Smooth muscle cell (in vitro differentiated cells): ENCODE measurements at regions not wholly inside any gene's neighbourhood (a gene's known extent, or its start where the extent isn't known, plus 50 kb on each side); places are given as distances from the start of the nearest gene placed in this dataset.
A peak's percentile ranks its signal among the peaks of the same experiment; 100 is the strongest.
"Not testable (repeated sequence)": the region's sequence is repeated elsewhere in the genome, so short reads cannot be mapped to it uniquely, and the experiment has no call there.

Experiments used
- DNase-seq: peaks from one replicate; lab custom pipeline; 2025; ENCODE audit not compliant: unreplicated experiment; lab: John Stamatoyannopoulos, UW
- H2AFZ ChIP-seq: fragments of 200-600 bp; sonication (generic); 2 replicates; pipeline ENCODE4 v1.6.0; 2016; ENCODE audit warnings: antibody characterized with exemption, low read depth, mild to moderate bottlenecking
- H3F3A ChIP-seq: fragments of 200-600 bp; sonication (generic); 2 replicates; pipeline ENCODE4 v1.6.0; 2017; ENCODE audit warnings: antibody characterized with exemption, low read depth
- H3K27ac ChIP-seq: fragments of 200-600 bp; sonication (generic); 2 replicates; pipeline ENCODE4 v1.5.1; 2016; ENCODE audit warnings: low read depth, mild to moderate bottlenecking
- H3K27me3 ChIP-seq: fragments of 200-600 bp; sonication (generic); 2 replicates; pipeline ENCODE4 v1.6.1; 2016; ENCODE audit warnings: low read depth, mild to moderate bottlenecking
- H3K36me3 ChIP-seq: fragments of 200-600 bp; sonication (generic); 2 replicates; pipeline ENCODE4 v1.5.1; 2016; ENCODE audit warnings: low read depth
- H3K4me1 ChIP-seq: fragments of 200-600 bp; sonication (generic); 2 replicates; pipeline ENCODE4 v1.5.1; 2016; ENCODE audit warnings: low read depth
- H3K4me2 ChIP-seq: fragments of 200-600 bp; sonication (generic); 2 replicates; pipeline ENCODE4 v1.6.0; 2016; ENCODE audit warnings: mild to moderate bottlenecking
- H3K4me3 ChIP-seq: fragments of 200-600 bp; sonication (generic); 2 replicates; pipeline ENCODE4 v1.5.1; 2016; ENCODE audit warnings: mild to moderate bottlenecking
- H3K79me2 ChIP-seq: fragments of 200-600 bp; sonication (generic); 2 replicates; pipeline ENCODE4 v1.6.0; 2016; ENCODE audit warnings: low read depth, mild to moderate bottlenecking
- H3K9ac ChIP-seq: fragments of 200-600 bp; sonication (generic); 2 replicates; pipeline ENCODE4 v1.6.0; 2016; ENCODE audit warnings: low read depth
- H3K9me3 ChIP-seq: fragments of 200-600 bp; sonication (generic); replicated peaks from 2 replicates; pipeline ENCODE4 v1.5.1; 2016; ENCODE audit warnings: low read depth
- H4K20me1 ChIP-seq: fragments of 200-600 bp; sonication (generic); 2 replicates; pipeline ENCODE4 v1.6.0; 2016; ENCODE audit warnings: low read depth
- WGBS: methylation state at CpG from one replicate; pipeline ENCODE4 v1.1.7; 2016; ENCODE audit warnings: low lambda C conversion rate; 5-methylcytosine and 5-hydroxymethylcytosine counted together
- TF ChIP-seq, protein P1 (sequence below): fragments of 200-600 bp; sonication (generic); IDR thresholded peaks from 2 replicates; pipeline ENCODE4 v1.5.1; 2017; ENCODE audit warnings: borderline replicate concordance, mild to moderate bottlenecking, antibody characterized with exemption; ENCODE audit not compliant: insufficient read depth, poor library complexity, severe bottlenecking

DNA sequence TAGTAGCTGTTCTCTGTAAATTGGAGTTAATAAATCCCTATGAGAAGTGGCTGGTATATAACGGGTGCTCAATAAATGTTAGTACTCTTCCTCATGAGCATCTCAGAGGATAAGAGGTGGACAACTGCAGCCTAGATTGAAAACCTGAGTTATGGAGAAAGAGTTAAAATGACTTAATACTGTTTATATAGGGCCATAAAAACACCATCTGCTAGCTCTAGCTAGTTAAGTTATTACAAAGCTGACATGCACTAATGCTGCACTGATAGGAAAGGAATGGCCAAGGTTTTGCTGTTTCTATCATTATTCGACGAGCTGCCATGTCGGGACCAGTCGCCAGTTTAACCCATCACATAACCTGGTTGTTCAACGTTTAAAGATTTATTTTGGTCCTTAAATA lies 72.0 kb upstream of the SEL1L start:
- no peaks in the 10 kb centered on the region for H3K9me3 ChIP-seq
- H3K4me1 ChIP-seq, result no peaks in the 10 kb centered on the region
- 37% methylated on average over 6 of the region's 6 CpGs for WGBS
- no peak overlapping the region for H2AFZ ChIP-seq
- no peak overlapping the region for H3K9ac ChIP-seq
- H4K20me1 ChIP-seq, result no peaks in the 10 kb centered on the region
- no peak for DNase-seq
- H3F3A ChIP-seq, result no peaks in the 10 kb centered on the region
- H3K79me2 ChIP-seq, result no peaks in the 10 kb centered on the region
- H3K4me3 ChIP-seq, result no peak overlapping the region
- peak overlapping the region; percentile 8 for H3K4me2 ChIP-seq
- H3K36me3 ChIP-seq, result no peaks in the 10 kb centered on the region
- H3K27me3 ChIP-seq, result no peaks in the 10 kb centered on the region
- H3K27ac ChIP-seq, result no peak overlapping the region
- TF ChIP-seq, protein P1, sequence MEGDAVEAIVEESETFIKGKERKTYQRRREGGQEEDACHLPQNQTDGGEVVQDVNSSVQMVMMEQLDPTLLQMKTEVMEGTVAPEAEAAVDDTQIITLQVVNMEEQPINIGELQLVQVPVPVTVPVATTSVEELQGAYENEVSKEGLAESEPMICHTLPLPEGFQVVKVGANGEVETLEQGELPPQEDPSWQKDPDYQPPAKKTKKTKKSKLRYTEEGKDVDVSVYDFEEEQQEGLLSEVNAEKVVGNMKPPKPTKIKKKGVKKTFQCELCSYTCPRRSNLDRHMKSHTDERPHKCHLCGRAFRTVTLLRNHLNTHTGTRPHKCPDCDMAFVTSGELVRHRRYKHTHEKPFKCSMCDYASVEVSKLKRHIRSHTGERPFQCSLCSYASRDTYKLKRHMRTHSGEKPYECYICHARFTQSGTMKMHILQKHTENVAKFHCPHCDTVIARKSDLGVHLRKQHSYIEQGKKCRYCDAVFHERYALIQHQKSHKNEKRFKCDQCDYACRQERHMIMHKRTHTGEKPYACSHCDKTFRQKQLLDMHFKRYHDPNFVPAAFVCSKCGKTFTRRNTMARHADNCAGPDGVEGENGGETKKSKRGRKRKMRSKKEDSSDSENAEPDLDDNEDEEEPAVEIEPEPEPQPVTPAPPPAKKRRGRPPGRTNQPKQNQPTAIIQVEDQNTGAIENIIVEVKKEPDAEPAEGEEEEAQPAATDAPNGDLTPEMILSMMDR, result no peak

DNA sequence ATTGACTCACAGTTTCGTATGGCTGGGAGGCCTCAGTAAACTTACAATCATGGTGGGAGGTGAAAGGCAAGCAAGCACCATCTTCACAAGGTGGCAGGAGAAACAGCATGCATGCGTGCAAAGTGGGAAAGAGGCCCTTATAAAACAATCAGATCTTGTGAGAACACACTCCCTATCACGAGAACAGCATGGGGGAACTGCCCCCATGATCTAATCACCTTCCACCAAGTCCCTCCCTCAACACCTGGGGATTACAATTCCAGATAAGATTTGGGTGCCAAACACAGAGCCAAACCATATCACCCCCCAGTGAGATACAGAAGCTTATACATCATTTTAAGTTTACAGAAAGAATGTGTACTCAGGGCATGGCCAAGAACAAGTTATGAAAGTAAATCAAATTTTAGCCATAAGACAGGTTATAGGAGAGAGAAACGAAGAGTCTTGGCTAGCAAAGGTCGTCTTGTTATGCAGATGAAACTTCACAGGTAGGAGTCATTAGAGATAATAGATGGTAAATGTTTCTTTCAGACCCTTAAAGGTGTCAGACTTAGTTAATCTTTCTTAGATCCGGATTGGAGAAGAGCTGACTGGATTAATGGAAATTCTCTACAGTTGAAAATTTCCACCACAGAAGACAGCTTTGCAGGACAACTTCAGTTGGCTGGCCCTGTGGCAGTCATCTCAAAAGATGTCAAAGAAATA lies 79.8 kb upstream of the SEL1L start:
- H4K20me1 ChIP-seq, result no peaks in the 10 kb centered on the region
- no peak for DNase-seq
- WGBS, result 61% methylated on average over 6 of the region's 6 CpGs
- no peaks in the 10 kb centered on the region for H3K4me1 ChIP-seq
- no peak overlapping the region for H3K9ac ChIP-seq
- no peak overlapping the region for H3K4me2 ChIP-seq
- no peaks in the 10 kb centered on the region for H3K27me3 ChIP-seq
- H3K27ac ChIP-seq, result no peak overlapping the region
- H3K4me3 ChIP-seq, result no peak overlapping the region
- H3K9me3 ChIP-seq, result no peaks in the 10 kb centered on the region
- TF ChIP-seq, protein P1, result no peak
- no peaks in the 10 kb centered on the region for H3F3A ChIP-seq
- no peaks in the 10 kb centered on the region for H3K36me3 ChIP-seq
- H3K79me2 ChIP-seq, result no peaks in the 10 kb centered on the region
- no peak overlapping the region for H2AFZ ChIP-seq

DNA sequence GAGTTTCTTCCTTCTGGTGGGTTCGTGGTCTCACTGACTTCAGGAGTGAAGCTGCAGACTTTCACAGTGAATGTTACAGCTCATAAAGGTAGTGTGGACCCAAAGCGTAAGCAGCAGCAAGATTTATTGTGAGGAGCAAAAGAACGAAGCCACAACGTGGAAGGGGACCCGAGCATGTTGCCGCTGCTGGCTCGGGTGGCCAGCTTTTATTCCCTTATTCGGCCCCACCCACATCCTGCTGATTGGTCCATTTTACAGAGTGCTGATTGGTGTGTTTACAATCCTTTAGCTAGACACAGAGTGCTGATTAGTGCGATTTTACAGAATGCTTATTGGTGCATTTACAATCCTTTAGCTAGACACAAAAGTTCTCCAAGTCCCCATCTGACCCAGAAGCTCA lies 80.6 kb upstream of the SEL1L start:
- not testable (repeated sequence) for H3F3A ChIP-seq, H3K79me2 ChIP-seq, H4K20me1 ChIP-seq, DNase-seq, H3K9ac ChIP-seq, H3K4me3 ChIP-seq, H3K4me2 ChIP-seq, H3K36me3 ChIP-seq, H3K4me1 ChIP-seq, H3K9me3 ChIP-seq, H3K27ac ChIP-seq, H3K27me3 ChIP-seq, H2AFZ ChIP-seq
- 96% methylated on average over 9 of the region's 9 CpGs for WGBS

DNA sequence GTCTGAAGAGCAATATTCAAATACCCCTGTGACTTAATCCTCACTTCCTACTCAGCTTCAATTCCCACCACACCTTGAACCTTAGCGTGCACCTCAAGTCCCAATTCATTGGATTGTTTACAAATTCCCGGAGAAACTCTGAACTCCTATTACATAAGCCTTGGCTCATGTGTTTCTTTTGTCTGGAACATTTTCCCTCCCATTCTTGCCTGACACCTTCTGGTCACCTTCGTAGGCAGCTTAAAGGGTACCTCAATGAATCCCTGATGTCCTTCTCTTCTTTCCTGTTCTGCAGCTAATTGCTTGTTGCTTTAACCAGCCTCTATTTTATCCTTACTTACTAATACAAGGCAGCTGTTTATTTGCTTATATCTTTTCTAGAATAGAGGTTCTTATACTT lies 85.0 kb upstream of the SEL1L start:
- TF ChIP-seq, protein P1, result no peak
- 91% methylated on average over 3 of the region's 3 CpGs for WGBS

More for the DNA sequence above, 85.0 kb upstream of the SEL1L start:
- Histone ChIP-seq H3F3A (no peaks in the 10 kb centered on the region), H4K20me1 (no peaks in the 10 kb centered on the region), H3K9ac (no peak overlapping the region), H3K4me3 (no peak overlapping the region), H3K9me3 (no peaks in the 10 kb centered on the region), H3K27ac (no peak overlapping the region), H3K27me3 (no peaks in the 10 kb centered on the region), H3K4me1 (no peaks in the 10 kb centered on the region), H3K79me2 (no peaks in the 10 kb centered on the region), H3K36me3 (no peaks in the 10 kb centered on the region), H2AFZ (no peak overlapping the region), H3K4me2 (no peak overlapping the region)
- no peak for DNase-seq
